Stimulated activated CD4-positive, alpha-beta T cell treated with anti-CD3 and anti-CD28 coated beads, Interleukin-4, amount 100 ng/mL, for 4 hours (primary cell): ENCODE measurements at regions not wholly inside any gene's neighbourhood (a gene's known extent, or its start where the extent isn't known, plus 50 kb on each side); places are given as distances from the start of the nearest gene placed in this dataset.
"Not testable (repeated sequence)": the region's sequence is repeated elsewhere in the genome, so short reads cannot be mapped to it uniquely, and the experiment has no call there.

Experiments used
- DNase-seq, 2 experiments: peaks; one replicate each; pipeline ENCODE4 v3.0.0-alpha.2; 2020

DNA sequence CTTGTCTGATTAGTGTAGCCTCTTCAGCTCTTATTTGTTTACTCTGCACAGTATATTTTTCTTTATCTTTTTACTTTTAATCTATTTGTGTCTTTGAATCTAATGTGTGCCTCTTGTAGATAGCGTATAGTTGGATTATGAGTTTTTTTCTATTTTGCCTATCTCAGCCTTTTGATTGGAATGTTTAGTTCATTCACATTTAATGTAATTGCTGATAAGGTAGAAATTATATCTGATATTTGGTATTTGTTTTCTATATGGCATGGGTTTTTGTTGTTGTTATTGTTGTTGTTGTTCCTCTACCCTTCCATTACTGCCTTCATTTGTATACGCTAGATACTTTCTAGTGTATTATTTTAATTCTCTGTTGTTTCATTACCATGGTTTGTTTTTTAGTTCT is 131.7 kb upstream of the GRIK3 start:
- no peak for DNase-seq

DNA sequence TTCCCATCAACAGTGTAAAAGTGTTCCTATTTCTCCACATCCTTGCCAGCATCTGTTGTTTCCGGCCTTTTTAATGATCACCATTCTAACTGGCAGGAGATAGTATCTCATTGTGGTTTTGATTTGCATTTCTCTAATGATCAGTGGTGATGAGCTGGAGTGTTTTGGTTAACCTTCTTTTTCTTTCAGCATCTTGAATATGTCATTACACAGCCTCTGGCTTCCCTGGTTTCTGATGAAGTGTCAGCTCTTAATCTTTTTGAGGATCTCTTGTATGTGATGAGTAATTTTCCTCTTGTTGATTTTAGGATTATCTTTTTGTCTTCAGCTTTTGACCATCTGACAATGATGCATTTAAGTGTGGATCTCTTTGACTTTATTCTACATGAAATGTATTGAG is 133.2 kb upstream of the GRIK3 start:
- no peak for DNase-seq

DNA sequence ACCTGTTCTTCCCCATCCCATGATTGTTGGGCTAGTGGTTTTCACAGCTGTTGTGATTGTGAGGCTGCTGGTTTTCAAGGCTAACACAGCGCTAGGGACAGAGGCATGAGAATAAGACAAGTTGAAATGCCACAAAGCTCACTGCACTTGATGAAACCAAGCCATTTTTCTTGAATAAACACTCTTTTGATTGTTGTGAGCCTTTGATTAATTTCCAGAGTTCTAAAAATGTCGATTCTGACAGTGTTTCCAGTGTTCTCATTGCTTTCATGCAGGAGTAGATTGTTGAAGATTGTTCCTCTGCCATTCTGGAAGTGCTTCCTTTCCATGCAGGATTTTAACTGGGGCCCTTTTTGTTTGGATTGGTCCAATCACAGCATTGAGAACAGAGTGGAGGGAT is 134.9 kb upstream of the GRIK3 start:
- DNase-seq = no peak

DNA sequence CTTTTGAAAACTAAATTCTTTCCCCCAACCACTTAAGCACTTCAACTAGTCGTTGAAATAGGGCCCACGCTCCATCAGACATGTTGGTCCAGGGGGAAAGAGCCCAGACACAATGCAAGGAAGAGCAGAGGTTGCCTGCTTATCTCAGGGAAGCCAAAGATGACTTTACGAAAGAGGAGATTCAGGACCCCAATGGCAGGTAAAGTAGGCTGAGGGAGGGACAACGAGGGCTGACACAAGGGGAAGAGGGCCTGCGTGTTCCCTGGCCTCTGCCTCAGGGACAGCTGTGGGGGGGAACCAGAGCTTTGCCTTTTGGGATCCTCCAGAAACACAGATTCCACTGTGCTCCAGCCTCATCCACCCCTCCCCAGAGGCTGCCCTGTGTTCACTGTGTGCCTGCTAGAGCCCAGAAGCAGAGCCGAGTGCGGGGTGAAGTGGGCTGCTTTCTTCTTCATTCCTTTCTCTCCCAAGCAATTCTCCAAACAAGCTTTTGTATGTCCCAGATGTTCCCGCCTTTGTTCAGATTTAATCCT is 135.5 kb upstream of the GRIK3 start:
- no peak for DNase-seq

DNA sequence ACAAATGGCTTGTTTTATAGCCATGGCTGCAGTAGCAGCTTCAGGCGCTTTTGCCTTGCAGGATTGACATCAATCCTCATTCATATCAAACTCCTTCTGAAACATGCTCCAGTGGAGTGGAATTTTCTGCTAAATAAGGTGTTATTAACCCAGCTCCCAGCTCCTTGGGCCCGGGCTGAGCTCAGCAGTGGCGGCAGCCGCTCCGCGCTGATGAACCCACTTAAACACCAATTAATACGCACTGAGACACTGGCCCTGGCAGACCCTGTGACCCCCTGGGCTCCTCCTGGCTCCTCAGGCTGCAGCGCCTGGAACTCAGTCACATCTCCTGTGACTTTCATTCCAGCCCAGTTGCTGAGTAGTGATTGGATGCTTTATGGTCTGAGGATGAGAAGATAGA is 137.4 kb upstream of the GRIK3 start:
- no peak for DNase-seq

DNA sequence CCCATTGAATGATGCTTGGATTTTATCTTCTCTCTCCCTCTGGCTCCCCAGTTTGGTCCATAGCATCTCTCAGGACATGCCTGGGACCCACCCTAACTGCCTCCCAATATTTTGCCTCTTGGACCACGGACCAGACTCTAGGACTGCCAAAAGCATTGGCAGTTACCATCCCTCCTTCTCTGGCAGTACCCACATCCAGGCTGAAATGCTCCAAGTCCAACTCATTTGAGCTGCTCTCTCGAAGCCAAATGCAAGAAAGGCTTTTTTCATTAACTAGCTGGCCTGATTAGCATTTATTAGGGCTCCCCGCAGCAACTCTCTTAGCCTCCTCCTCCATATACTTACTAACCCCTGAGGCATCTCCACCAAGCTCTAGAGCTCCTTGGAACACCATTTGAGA is 140.0 kb upstream of the GRIK3 start:
- DNase-seq = no peak

DNA sequence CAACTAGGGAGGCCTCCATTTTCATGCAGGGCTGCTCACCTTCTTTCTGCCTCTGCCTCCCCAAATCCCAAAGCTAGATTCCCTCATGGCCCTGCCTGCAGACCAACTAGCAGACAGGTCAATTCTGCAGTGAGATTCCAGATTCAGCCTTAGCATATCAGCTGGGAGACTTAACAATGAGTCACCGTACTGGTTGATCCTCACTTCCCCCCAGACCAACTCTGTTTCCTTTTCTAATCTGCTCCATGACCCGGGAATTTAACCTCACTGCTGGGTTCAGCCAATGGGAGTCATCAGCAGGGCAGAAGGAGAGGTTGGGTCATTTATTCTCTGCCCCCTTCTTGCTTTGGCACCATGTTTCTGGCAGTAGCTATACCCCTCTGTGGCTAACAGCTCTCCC is 140.6 kb upstream of the GRIK3 start:
- no peak for DNase-seq

DNA sequence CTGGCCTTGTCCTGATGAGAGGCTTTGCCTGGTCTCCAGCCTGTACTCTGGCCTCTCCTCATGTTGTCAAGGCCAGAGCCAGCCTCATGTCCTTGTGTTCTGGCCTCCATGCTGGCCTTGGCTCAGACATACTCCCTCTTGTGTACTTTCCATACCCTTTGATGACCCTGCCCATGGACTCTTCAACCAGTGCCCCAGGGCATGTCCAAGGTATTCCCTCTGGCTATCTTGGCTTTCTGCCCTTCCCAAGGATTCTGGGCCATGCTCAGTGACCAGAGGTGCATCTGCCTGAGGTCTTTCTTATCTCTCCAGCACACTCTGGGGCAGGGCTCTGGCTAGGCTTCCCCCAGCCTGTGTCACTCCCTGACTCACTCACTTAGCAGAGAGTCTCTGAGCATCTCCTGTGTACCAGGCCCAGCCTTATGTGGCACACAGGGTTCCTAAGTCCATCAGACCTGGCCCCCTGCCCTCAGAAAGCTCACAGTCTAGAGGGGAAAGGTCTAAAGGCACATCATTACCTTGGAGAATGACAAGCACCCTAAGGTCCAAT is 141.4 kb upstream of the GRIK3 start:
- DNase-seq = no peak

DNA sequence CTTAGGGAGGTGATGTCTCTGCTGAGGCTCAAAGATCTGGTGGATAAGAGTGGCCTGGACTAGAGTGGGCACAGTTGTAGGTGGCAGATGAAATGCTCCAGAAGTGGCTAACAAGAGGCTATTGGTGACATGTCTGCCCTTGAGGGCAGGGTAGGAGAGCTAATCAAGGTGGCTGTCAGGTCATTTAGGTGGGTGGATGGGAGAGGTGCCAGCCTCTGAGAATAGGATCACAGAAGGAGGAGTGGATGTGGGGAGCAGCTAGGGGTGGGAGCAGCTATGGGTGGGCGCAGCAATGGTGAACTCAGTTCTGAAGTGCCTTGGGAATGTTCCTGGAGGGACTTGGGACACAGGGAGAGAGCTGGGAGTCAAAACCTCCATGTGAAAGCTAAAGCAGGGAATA is 142.0 kb upstream of the GRIK3 start:
- no peak for DNase-seq

DNA sequence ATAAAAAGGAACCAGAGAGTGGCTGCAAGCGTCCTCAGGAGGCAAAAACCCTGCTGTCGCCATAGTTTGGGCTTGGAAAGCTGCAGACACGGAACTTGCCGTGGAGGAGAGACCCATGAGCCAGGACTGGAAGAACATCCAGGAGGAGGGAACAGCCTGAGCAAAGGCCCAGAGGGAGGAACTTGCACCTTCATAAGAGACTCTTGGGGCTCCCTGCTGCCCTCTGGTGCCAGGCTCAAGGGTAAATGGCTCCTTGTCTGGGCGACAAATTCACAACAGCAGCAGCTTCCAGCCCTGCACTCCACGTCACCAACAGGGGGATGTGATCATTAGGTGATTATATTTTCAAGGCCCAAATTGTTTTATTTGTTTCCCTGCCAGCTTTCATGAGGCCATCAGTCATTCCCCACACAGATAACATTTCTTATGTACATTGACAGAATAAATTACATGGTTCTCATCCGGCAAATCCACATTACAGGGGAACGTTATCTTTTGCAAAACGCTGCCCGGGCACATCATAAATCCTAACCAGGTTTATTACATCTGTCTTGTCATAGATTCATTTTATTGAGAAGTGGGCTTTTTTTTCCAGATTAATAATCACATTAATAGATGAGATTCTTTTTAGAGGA is 143.0 kb upstream of the GRIK3 start:
- no peak for DNase-seq

DNA sequence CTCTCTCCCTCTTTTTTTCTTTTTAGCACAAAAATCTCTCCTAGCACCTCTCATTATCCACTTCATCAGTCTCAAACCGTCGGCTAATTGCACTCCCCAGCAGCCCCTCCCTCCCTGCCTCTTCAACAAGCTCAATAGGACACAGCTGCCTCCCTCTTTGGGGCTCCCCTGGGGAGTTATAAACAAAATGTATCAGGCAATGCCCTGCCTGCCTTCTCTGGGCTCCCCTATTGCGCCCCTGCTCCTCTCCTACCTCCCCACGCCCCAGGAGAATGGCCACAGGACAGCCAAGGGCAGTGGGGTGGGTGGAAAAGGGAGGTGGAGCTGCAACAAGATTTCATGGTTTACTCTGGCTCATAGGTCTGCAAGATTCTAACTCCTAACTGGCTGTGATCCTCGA is 147.1 kb upstream of the GRIK3 start:
- DNase-seq = no peak

DNA sequence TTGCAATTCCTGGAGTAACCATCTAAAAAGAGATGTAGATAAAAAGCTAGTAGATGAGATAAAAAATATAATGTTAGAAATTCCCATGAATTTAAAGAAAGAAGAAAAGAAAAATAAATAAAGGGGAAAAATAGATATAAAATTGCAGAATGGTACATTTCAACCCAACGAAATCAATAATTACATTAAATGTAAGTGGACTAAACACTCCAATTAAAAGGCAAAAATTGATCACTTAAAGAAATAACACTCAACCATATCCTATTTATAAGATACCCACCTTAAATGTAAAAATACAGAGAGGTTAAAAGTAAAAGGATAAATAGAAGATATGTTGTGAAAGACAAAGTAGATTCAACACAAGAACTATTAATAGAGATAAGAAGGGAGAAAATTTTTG is 150.5 kb upstream of the GRIK3 start:
- DNase-seq = no peak

DNA sequence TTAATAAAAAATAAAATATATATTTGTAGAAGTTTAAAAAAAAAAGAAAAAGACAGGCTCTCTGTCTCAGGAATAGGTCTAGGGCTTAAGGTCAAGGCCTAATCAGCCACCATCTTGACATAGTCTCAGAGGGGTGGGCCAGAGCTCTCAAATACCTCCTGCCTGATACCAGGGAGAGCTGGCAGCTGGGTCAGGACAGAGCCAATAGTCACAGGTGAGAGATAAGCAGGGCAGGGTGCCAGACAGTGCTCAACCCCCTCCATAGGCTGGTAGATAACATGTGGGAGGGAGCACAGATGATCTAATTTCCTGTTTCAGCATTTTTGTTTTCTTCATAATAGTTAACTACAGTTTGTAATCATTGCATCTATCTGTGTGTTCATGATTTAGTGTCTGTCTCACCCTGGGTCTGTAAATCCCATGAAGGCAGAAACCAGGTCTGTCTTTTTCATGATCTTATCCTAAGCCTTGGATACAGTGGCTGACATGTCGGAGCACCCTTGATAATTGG is 152.0 kb upstream of the GRIK3 start:
- no peak for DNase-seq

DNA sequence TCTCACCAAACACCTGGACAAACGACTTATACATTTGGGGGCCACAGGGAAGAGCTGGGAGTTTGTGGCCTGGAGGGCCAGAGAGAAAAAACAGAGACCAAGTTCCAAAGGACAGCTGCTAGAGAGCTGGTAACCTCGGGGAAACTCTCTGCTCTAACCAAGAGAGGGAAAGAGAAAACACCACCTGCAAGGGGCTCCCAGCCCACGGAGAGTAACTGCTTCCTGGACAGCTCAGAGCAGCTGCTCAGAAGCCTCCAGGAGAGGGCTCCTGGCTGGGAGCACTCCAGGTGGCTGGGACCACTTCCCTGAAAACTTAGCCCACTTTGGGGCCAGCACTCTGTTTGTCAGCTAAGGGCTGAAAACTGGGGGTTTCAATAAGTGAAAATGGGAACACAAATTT is 154.8 kb upstream of the GRIK3 start:
- DNase-seq = no peak

DNA sequence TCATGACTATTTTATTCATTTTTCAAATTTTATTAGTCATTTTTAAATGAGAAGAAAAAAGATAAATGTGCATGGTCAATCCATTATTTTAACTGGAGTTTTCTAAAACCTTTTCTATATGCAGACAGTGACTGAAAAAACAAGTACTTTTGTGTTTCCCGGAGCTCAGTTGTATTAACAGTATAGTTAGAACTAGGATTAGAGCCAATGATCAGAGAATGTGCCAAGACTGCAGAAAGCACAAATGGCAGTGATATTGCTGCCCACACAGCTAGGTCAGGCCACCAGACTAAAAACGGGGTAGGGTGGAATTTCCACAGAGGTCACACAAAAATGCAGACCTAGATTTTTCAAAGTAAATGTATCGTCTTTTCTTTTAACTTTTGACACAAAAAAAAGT is 163.1 kb upstream of the GRIK3 start:
- no peak for DNase-seq

DNA sequence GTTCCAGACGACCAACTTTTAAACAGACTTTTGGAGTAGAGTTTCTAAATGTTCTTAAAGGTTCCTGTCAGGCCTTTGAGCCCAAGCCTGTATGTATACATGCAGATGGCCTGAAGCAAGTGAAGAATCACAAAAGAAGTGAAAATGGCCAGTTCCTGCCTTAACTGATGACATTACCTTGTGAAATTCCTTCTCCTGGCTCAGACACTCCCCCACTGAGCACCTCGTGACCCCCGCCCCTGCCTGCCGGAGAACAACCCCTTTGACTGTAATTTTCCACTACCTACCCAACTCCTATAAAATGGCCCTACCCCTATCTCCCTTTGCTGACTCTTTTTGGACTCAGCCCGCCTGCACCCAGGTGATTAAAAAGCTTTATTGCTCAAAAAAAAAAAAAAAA is 180.0 kb upstream of the GRIK3 start:
- DNase-seq = not testable (repeated sequence)

DNA sequence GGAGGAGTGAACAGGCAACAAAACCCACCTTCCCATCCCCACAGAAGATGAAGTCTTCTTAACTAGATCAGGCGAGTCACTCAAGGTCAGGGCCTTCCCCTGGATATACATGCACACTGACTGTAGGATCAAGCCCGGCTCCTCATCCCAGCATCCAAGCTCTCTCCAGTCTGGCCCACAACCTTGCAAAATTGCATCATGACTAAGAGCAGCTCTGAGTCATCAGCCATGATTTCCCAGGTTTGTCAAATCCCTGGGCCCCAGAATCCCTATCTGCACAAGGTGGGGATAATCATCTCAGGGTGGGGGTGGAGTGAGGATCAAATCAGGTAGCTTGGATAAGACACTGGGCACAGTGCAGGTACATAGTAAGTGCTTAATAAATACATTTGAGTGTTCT is 199.3 kb upstream of the GRIK3 start:
- no peak for DNase-seq

DNA sequence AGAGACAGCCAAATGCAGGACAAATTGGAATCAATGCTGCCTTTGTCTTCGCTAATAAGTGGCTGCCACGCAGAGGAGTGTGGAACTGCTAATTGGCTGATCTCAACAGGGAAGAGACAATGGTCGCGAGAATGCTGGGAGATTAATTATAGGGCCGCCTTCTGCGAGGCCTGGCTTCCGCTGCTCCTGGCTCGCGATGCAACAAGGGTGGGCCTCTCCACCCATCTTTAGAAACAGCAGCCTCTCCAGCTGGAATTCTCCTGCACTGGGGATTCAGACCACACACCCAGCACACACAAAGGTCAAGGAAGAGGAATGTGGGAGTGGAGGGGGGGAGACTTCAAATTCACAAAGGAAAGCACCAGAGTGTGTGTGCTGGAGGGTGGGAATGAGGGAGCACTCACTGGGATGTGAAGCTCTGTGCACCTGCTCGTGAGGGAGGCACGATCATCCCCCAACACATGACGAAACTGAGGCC is 200.7 kb upstream of the GRIK3 start:
- DNase-seq = no peak

DNA sequence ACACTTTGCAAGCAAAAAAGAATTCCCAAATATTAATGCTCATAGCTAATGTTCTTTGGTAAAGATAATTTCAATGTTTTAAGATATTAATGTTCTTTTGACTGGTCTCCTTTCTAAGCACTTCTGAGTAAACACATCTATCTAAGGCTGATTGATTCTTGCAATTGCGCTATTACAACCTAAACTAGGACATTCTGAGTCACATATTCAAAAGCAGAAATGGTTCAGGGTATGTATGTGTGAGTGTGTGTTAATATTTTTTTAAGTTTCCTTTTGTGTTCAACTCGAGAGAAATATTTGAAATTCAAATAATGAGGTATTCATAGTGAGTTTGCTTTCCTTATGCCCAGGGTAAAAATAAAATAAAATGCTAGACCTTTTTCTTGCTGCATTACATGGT is 203.6 kb upstream of the GRIK3 start:
- no peak for DNase-seq

DNA sequence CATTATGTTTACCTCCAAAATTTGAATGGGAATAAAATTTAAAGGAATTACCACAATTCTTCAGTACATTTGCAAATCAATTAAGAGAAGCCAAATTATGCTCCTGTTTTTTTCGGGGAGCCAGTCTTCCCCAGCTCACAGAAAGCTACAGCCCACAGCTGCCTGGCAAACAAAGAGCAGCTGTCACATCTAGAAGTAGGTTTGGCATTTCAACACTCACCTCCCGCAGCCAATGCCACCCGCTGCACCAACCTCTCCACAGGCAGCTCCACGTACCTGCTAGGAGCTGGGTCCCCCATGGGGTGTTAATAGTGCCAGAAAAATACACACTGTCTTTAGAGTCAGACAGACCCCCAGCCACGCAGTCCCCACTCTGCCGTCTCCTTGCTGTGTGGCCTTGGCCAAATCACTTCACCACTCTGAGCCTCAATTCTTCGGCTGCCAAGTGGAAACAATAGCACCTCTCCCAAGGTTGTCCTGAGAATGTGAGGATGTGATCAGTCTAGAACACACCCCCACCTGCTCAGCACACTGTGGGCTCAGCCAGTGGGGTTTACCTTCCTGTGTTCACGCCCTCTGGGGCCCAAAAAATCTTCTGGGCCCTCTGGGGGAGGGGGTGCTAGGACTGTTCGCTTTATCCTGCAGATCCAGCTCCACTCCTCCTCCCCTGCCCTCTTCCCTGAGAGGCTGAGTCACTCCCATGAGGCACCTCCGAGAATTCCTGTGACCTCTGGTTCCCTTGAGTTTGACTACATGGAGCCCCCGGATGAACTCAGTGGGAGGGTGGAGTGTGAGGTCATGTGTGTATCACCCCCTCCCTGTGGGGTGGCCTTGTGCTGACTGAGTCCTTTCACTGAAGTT is 204.3 kb upstream of the GRIK3 start:
- DNase-seq = no peak

DNA sequence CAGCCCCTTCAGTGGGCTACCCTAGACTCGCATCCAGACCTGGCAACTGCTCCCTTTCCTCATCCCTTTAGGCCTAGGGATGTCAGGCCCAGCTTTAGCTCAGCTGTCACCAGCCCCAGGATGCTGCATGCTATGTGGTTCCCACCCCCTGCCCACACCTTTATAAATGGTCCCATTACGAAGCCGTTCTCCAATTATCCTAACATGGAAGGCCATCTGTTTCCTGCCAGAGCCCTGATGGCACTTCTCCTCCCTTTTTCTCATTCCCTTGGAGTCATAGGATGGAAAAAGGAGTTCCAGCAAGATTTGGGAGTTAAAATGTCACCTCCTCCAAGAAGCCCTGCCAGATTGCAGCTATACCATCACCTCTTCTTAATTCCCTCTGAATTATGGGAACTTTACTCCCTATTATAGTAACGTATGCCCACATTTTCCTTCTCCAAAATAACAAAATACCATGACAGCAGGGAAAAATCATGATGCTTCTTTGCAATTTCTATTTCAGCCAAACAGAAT is 205.0 kb upstream of the GRIK3 start:
- no peak for DNase-seq

DNA sequence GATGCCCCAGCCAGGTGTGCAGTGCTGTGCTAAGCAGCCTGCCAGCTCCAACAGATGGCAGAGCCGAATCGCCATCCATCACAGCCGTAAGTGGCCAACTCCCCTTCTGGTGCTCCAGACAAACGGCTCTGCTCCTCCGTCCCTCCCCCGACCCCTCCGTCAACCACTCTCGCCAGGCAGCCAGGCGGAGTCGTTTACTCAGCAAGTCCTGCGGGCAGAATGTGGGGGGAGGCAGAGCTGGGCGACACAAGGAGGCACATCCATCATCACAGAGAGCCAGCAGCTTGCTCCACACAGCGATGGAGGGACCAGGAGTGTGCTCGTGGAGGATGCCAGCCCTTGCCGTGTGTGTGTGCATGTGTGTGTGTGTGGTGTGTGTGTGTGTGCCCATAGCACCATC is 206.6 kb upstream of the GRIK3 start:
- DNase-seq = no peak

DNA sequence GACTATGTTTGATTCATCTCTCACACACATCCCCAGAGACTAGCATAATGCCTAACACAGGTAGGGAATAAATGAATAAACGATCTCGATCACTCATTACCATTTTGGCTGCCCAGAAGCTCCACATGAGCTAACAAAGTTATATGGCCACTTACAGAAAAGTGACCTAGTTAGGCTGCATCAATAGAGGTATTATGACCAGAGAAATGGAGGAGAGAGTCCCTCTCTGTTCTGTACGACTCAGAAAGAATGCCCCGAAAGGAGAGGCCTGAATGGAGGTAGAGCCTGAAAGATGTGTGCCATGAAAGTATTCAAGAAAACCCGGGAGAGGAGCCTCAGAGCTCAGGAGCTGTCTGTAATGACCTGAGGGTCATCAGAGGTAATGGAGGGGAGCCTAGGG is 208.2 kb upstream of the GRIK3 start:
- no peak for DNase-seq
